ENCODE measurements at regions not wholly inside any gene's neighbourhood (a gene's known extent, or its start where the extent isn't known, plus 50 kb on each side); places are given as distances from the start of the nearest gene placed in this dataset.

- H3K9me3 ChIP-seq, result no peaks in the 10 kb centered on the region
- H3K36me3 ChIP-seq, result no peaks in the 10 kb centered on the region
- no peak overlapping the region for H3K9ac ChIP-seq (ENCODE audit: low read depth in 2 of 2, low read length in 2 of 2)
- no peaks in the 10 kb centered on the region for H3K4me1 ChIP-seq
- no peak for DNase-seq
- intact Hi-C loops (cut with DNase I), result no loop called here
- H3K27ac ChIP-seq, result no peak overlapping the region
- H3K4me3 ChIP-seq, result no peak overlapping the region
- TF ChIP-seq, protein P1, sequence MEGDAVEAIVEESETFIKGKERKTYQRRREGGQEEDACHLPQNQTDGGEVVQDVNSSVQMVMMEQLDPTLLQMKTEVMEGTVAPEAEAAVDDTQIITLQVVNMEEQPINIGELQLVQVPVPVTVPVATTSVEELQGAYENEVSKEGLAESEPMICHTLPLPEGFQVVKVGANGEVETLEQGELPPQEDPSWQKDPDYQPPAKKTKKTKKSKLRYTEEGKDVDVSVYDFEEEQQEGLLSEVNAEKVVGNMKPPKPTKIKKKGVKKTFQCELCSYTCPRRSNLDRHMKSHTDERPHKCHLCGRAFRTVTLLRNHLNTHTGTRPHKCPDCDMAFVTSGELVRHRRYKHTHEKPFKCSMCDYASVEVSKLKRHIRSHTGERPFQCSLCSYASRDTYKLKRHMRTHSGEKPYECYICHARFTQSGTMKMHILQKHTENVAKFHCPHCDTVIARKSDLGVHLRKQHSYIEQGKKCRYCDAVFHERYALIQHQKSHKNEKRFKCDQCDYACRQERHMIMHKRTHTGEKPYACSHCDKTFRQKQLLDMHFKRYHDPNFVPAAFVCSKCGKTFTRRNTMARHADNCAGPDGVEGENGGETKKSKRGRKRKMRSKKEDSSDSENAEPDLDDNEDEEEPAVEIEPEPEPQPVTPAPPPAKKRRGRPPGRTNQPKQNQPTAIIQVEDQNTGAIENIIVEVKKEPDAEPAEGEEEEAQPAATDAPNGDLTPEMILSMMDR (IDR thresholded peaks at IDR 0.05), result no peak
- H3K27me3 ChIP-seq, result no peaks in the 10 kb centered on the region
Measured at GRCh38 chr7:79862447-79863210, 272.0 kb upstream of the GNAI1 start.

- Histone ChIP-seq H3K4me3 (no peak overlapping the region), H3K9me3 (no peaks in the 10 kb centered on the region), H3K36me3 (no peaks in the 10 kb centered on the region), H3K27me3 (no peaks in the 10 kb centered on the region), H3K4me1 (no peaks in the 10 kb centered on the region), H3K9ac (ENCODE audit: low read depth in 2 of 2, low read length in 2 of 2) (no peak overlapping the region), H3K27ac (no peak overlapping the region)
- intact Hi-C loops (cut with DNase I), result no loop called here
- TF ChIP-seq, protein P1 (IDR thresholded peaks at IDR 0.05), result no peak
- DNase-seq, result no peak
Measured at GRCh38 chr7:79855172-79855571, 279.5 kb upstream of the GNAI1 start.

DNA sequence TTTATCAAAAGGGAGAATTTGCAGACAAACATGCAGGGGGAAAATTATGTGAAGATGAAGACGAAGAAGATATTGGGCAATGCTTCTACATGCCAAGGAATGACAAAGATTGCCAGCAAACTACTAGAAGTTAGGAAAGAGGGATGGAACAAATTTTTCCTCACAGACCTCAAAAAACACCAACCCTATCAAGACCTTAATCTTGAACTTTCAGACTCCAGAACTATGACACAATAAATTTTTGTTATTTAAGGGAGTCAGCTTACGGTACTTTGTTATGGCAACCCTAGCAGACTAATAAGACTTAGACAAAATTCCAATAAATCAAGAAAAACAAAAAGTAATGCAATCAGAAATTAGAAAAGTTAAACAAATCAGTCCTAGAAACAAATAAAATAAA, 280.0 kb upstream of the GNAI1 start:
- H3K27ac ChIP-seq, result no peak overlapping the region

GRCh38 chr7:79837915-79838314, 296.7 kb upstream of the GNAI1 start:
- H3K36me3 ChIP-seq, result no peaks in the 10 kb centered on the region
- H3K4me3 ChIP-seq, result no peak overlapping the region
- no peak overlapping the region for H3K27ac ChIP-seq
- H3K9me3 ChIP-seq, result no peaks in the 10 kb centered on the region
- H3K27me3 ChIP-seq, result no peaks in the 10 kb centered on the region
- no peaks in the 10 kb centered on the region for H3K4me1 ChIP-seq
- H3K9ac ChIP-seq (ENCODE audit: low read depth in 2 of 2, low read length in 2 of 2), result no peak overlapping the region
- TF ChIP-seq, protein P1 (IDR thresholded peaks at IDR 0.05), result no peak
- no peak for DNase-seq
- intact Hi-C loops (cut with DNase I), result no loop called here

More for the DNA sequence above, 280.0 kb upstream of the GNAI1 start:
- no peak overlapping the region for H3K4me3 ChIP-seq
- no peaks in the 10 kb centered on the region for H3K36me3 ChIP-seq
- no peaks in the 10 kb centered on the region for H3K27me3 ChIP-seq
- intact Hi-C loops (cut with DNase I), result no loop called here
- no peaks in the 10 kb centered on the region for H3K9me3 ChIP-seq
- TF ChIP-seq, protein P1 (IDR thresholded peaks at IDR 0.05), result no peak
- no peak overlapping the region for H3K9ac ChIP-seq (ENCODE audit: low read depth in 2 of 2, low read length in 2 of 2)
- no peaks in the 10 kb centered on the region for H3K4me1 ChIP-seq
- DNase-seq, result no peak

- intact Hi-C loops (cut with DNase I), result no loop called here
- H3K4me3 ChIP-seq, result no peak overlapping the region
- H3K4me1 ChIP-seq, result no peaks in the 10 kb centered on the region
Measured at GRCh38 chr7:79833616-79834015, 301.0 kb upstream of the GNAI1 start.

More at GRCh38 chr7:79833616-79834015, 301.0 kb upstream of the GNAI1 start:
- Histone ChIP-seq H3K27ac (no peak overlapping the region), H3K9ac (ENCODE audit: low read depth in 2 of 2, low read length in 2 of 2) (no peak overlapping the region), H3K9me3 (no peaks in the 10 kb centered on the region), H3K36me3 (no peaks in the 10 kb centered on the region), H3K27me3 (no peaks in the 10 kb centered on the region)
- no peak for DNase-seq
- TF ChIP-seq, protein P1 (IDR thresholded peaks at IDR 0.05), result no peak

Data from colonic mucosa (tissue), 4 donors.